Tibial artery (tissue), 4 donors: ENCODE measurements at regions not wholly inside any gene's neighbourhood (a gene's known extent, or its start where the extent isn't known, plus 50 kb on each side); places are given as distances from the start of the nearest gene placed in this dataset.

ENCODE experiments used
- DNase-seq, 2 donors: peaks; one replicate each; pipeline ENCODE4 v3.0.0-alpha.2; 2019
- H3K27ac ChIP-seq, 2 donors: fragments of 200-600 bp; sonication (generic) in 1 of 2; 1 replicate in 1 of 2; 2 replicates in 1 of 2; pipeline ENCODE4 v1.5.1; 2018 to 2019; ENCODE audit warnings: mild to moderate bottlenecking in 1 of 2
- H3K27me3 ChIP-seq, 2 donors: fragments of 200-600 bp; sonication (generic) in 1 of 2; one replicate each; pipeline versions ENCODE4 v1.5.1 to v1.6.0; 2016 to 2019
- H3K36me3 ChIP-seq, 3 donors: fragments of 200-600 bp; sonication (generic) in 2 of 3; one replicate each; pipeline ENCODE4 v1.5.1; 2016 to 2019; ENCODE audit warnings: mild to moderate bottlenecking in 2 of 3
- H3K4me1 ChIP-seq, 4 donors: fragments of 200-600 bp; sonication (generic) in 2 of 4; 1 replicate in 3 of 4; 2 replicates in 1 of 4; pipeline ENCODE4 v1.5.1; 2016 to 2019
- H3K4me3 ChIP-seq, 2 donors: fragments of 200-600 bp; sonication (generic) in 1 of 2; 1 replicate in 1 of 2; 2 replicates in 1 of 2; pipeline ENCODE4 v1.5.1; 2018 to 2019; ENCODE audit warnings: mild to moderate bottlenecking in 2 of 2
- H3K9me3 ChIP-seq, 3 donors: fragments of 200-600 bp; sonication (generic) in 1 of 3; one replicate each; pipeline ENCODE4 v1.5.1; 2016 to 2019
- intact Hi-C: fragments of 100-400 bp; cut with DNase I; formaldehyde crosslinking; loops from one replicate; pipeline ENCODE4 v1.15.0; 2023; ENCODE audit warnings: low total_unique reads
- TF ChIP-seq, protein P1 (sequence below), 2 experiments: fragments of 200-600 bp in 1 of 2; fragments of 450-650 bp in 1 of 2; IDR thresholded peaks; one replicate each; pipeline ENCODE4 v1.5.1; 2017 to 2019; ENCODE audit warnings: antibody characterized with exemption in 2 of 2, mild to moderate bottlenecking in 1 of 2, moderate library complexity in 1 of 2

DNA sequence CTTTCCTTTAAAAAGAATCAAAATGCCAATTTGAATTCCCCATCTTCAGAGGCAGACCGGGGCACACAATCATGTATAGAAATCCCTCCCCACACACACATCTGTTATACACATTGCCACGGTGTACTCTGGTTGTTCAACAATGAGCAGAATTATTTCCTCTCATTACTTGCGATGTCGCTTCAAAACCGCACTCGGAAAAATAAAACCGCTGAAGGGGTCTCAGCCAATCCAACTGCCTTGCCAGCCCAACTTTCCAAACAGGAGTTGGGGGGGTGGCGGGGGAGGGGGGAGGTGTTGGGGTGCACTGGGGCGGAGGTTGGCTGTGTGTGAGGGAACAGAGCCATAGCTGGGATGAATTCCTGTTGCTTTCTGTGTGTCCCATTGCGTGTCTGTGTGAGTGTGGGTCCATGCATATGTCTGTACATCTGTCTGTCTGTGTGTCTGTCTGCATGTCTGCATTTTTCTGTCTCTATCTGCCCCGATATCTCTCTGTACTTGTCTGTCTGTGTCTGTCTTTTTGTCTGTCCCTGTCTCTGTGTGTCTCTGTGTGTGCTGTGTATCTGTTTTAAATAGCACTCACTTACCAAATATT, 163.6 kb upstream of the TBX3 start:
- H3K4me1 ChIP-seq: no peaks in the 10 kb centered on the region
- H3K36me3 ChIP-seq: no peaks in the 10 kb centered on the region
- H3K27me3 ChIP-seq: no peaks in the 10 kb centered on the region
- intact Hi-C loops: no loop called here
- H3K27ac ChIP-seq: no peak overlapping the region
- no peak for DNase-seq
- no peak overlapping the region for H3K4me3 ChIP-seq
- TF ChIP-seq, protein P1, sequence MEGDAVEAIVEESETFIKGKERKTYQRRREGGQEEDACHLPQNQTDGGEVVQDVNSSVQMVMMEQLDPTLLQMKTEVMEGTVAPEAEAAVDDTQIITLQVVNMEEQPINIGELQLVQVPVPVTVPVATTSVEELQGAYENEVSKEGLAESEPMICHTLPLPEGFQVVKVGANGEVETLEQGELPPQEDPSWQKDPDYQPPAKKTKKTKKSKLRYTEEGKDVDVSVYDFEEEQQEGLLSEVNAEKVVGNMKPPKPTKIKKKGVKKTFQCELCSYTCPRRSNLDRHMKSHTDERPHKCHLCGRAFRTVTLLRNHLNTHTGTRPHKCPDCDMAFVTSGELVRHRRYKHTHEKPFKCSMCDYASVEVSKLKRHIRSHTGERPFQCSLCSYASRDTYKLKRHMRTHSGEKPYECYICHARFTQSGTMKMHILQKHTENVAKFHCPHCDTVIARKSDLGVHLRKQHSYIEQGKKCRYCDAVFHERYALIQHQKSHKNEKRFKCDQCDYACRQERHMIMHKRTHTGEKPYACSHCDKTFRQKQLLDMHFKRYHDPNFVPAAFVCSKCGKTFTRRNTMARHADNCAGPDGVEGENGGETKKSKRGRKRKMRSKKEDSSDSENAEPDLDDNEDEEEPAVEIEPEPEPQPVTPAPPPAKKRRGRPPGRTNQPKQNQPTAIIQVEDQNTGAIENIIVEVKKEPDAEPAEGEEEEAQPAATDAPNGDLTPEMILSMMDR (IDR thresholded peaks at IDR 0.05): no peak
- H3K9me3 ChIP-seq: no peaks in the 10 kb centered on the region

- DNase-seq: no peak
- Histone ChIP-seq H3K36me3 (no peaks in the 10 kb centered on the region), H3K9me3 (no peaks in the 10 kb centered on the region), H3K27ac (no peak overlapping the region), H3K4me3 (no peak overlapping the region), H3K4me1 (no peaks in the 10 kb centered on the region), H3K27me3 (no peaks in the 10 kb centered on the region)
- TF ChIP-seq, protein P1 (IDR thresholded peaks at IDR 0.05): no peak
- intact Hi-C loops: no loop called here
Measured at GRCh38 chr12:114846771-114847170, 162.8 kb upstream of the TBX3 start.

GRCh38 chr12:114841557-114842251, 157.7 kb upstream of the TBX3 start:
- no peaks in the 10 kb centered on the region for H3K4me1 ChIP-seq
- H3K4me3 ChIP-seq: no peak overlapping the region
- TF ChIP-seq, protein P1 (IDR thresholded peaks at IDR 0.05): no peak
- no peak overlapping the region for H3K27ac ChIP-seq
- DNase-seq: no peak
- H3K27me3 ChIP-seq: no peaks in the 10 kb centered on the region
- intact Hi-C loops: no loop called here
- H3K36me3 ChIP-seq: no peaks in the 10 kb centered on the region
- H3K9me3 ChIP-seq: no peaks in the 10 kb centered on the region

- DNase-seq: no peak
- no peaks in the 10 kb centered on the region for H3K4me1 ChIP-seq
- no peaks in the 10 kb centered on the region for H3K27me3 ChIP-seq
- TF ChIP-seq, protein P1 (IDR thresholded peaks at IDR 0.05): no peak
- no peak overlapping the region for H3K27ac ChIP-seq
- H3K36me3 ChIP-seq: no peaks in the 10 kb centered on the region
- H3K9me3 ChIP-seq: peaks cover 0 to 10% (median 4%) of the 10 kb centered on the region in 3 donors
- intact Hi-C loops: no loop called here
- no peak overlapping the region for H3K4me3 ChIP-seq
Measured at GRCh38 chr12:114838480-114838879, 154.5 kb upstream of the TBX3 start.

- H3K27me3 ChIP-seq: peaks cover 0 to 3% of the 10 kb centered on the region in 2 donors
- TF ChIP-seq, protein P1 (IDR thresholded peaks at IDR 0.05): no peak
- no peaks in the 10 kb centered on the region for H3K36me3 ChIP-seq
- H3K9me3 ChIP-seq: peaks cover 0 to 10% (median 4%) of the 10 kb centered on the region in 3 donors
- no peak overlapping the region for H3K27ac ChIP-seq
- H3K4me3 ChIP-seq: no peak overlapping the region
- DNase-seq: no peak
- no peaks in the 10 kb centered on the region for H3K4me1 ChIP-seq
- intact Hi-C loops: no loop called here
Measured at GRCh38 chr12:114836609-114837008, 152.6 kb upstream of the TBX3 start.
